HG03108 (cell line): ENCODE measurements at regions not wholly inside any gene's neighbourhood (a gene's known extent, or its start where the extent isn't known, plus 50 kb on each side); places are given as distances from the start of the nearest gene placed in this dataset.

Experiments
- ATAC-seq: cut with Tn5 transposase; IDR thresholded peaks from one replicate; pipeline ENCODE4 v1.9.1; 2021; ENCODE audit warnings: moderate library complexity; ENCODE audit not compliant: unreplicated experiment

DNA sequence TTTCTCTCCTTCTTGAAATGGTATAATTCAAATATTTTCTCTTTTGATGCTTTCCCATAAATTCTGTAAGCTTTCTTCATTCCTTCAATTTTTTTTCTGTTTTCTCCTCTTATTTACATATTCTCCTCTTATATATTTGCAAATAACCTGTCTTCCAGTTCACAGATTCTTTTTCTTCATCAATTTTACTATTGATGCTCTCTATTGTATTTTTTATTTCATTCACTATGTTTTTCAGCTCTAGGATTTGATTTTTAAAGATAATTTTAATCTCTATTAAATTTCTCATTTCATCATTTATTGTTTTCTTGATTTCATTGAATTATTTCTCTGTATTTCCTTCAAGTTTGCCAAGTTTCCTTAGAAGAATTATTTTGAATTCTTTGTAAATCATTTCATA lies 54.0 kb upstream of the PRPS1L1 start:
- no peak for ATAC-seq

DNA sequence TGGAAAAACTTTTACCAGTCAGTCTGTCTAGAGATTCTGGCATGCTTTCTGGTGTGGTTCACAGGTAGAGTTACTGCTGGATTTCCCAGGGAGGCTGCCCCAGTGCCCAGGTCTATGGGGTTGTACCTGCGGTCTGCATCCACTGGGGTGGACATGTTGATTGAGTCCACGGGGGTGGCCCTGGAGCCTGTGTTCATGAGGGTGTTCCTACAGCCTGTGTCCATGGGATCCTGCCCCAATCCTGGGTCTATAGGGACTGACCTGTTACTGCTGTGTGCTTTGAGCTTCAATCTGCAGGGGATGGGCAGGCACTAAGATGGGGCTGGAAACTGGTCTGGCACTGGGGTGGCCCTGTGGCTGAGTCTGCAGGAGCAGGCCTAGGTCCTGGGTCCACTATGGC lies 54.5 kb upstream of the PRPS1L1 start:
- no peak for ATAC-seq

DNA sequence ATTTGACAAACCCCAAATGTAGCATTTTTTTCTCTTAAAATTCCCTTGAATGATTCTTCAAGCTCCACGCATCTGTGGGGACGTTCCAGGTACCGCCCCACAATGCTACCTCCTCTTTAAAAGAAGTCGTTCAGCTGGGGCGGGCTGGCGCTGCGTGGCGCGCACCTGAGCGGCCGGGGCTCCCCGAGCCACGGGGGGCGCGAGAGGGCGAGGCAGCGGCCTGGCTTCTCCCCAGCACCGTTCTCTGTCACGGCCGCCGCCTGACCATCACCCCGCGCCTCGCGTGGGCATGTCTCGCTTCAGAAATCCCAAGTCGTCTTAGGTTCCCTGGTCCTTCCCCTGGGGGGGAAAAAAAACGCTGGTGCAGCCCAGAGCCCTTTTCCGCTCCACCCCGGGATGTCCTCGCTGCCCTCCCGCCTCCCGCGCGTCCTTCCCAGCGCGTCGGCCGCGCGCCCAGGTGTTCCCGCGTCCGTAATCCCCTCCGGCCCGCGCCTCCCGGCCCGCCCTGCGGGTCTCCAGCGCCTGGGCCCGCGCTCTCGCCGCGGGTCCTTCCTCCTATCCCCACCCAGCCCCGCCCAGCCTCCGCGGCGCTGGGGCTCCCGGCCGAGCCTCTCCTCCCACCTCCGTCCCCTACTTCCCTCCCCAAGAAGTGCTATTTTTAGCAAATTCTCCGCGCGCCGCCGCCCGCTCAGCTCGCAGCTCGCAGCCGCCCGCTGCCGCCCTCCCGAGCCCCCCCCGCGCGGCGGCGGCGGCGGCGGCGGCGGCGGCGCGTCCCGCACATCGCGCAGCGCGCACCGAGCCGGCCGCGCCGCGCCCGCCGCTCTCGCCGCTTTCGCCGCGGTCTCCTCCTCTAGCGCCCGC lies 58.7 kb upstream of the PRPS1L1 start:
- ATAC-seq, result no peak

GRCh38 chr7:18087026-18087686 lies 59.5 kb upstream of the PRPS1L1 start:
- ATAC-seq, result no peak

- no peak for ATAC-seq
Measured at GRCh38 chr7:18087687-18088078, 60.0 kb upstream of the PRPS1L1 start.

- ATAC-seq, result no peak
Measured at GRCh38 chr7:18096087-18096486, 68.4 kb upstream of the PRPS1L1 start.

- ATAC-seq, result no peak
Measured at GRCh38 chr7:18102576-18102975, 74.9 kb upstream of the PRPS1L1 start.

DNA sequence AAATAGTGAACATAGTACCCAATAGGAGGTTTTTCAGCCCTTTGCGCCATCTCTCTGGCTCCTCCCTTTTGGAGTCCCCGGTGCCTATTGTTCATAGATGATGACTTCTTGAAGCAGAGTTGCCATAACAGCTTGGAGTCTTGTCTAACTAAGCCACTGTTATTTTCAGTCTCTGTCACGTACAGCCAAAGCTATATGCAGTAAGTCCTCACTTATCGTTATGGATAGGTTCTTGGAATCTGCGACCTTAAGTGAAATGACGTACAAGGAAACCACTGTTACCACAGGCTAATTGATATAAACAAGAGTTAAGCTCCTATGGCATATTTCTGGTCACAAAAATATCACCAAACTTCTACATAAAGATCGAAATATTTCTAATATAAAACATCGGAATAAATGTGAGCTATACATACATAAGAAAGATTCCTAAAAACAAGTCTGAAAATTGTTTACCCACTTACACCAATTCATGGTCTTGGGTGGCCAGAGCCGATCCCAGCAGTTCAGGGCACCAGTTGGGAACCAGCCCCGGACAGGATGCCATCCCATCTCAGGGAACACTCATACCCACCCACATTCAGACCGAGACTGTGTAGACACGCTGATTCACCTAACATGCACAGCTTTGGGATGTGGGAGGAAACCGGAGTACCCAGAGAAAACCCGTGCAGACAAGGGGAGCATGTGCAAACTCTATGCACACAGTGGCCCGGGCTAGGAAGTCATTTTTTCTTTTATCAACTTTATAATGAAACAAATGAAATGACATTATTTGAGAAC lies 76.0 kb upstream of the PRPS1L1 start:
- ATAC-seq, result no peak

DNA sequence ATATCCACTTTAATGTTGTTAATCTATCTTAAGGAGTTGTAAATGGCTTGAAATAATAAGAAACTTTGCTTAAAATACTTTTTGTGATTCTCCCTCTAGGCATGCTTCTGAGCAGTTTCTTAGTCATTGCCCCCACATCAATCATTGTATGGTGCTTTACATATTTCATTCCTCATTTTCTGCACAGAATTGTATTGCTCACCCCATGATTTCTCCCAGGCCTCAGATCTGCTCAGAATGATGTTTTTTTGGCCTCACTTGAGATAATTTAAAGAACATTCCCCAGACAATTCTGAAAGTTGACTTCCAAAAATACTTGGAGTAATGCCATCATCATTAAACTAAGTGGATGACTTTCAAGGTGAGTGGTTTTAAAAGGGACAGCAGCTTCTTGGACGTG lies 82.1 kb upstream of the PRPS1L1 start:
- ATAC-seq, result no peak

GRCh38 chr7:18116661-18117060 lies 89.0 kb upstream of the PRPS1L1 start:
- no peak for ATAC-seq

DNA sequence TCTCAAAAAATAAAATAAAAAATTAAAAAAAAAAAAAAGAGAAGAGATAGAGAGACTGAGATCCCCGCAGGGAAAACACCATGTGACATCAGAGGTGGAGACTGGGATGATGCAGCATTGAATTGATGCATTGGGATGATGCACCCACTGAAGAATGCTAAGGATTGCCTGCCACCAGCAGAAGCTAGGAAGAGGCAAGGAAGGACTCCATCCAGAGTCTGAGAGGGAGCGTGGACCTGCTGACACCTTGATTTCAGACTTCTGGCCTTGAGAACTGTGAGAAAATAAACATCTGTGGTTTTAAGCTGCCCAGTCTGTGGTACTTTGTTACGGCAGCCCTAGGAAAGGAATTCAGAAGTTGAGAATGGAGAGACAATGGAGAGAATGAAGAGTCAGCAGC lies 89.8 kb upstream of the PRPS1L1 start:
- no peak for ATAC-seq

DNA sequence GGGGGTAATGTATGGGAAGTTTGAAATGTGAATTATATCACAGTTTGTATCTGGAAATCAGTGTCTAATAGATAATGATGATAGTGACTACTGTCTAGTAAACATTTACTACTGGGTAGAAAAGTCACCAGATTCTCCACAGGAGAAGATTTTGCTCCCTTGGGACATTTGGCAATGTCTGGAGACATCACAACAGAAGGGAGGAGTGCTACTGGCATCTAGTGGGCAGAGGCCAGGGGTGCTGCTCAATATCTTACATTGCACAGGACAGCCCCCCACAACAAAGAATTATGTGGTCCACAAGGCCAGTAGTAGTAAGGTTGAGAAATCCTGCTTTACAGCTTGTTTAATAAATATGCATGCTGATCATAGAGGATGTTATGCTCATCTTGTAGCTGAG lies 92.3 kb upstream of the PRPS1L1 start:
- no peak for ATAC-seq

DNA sequence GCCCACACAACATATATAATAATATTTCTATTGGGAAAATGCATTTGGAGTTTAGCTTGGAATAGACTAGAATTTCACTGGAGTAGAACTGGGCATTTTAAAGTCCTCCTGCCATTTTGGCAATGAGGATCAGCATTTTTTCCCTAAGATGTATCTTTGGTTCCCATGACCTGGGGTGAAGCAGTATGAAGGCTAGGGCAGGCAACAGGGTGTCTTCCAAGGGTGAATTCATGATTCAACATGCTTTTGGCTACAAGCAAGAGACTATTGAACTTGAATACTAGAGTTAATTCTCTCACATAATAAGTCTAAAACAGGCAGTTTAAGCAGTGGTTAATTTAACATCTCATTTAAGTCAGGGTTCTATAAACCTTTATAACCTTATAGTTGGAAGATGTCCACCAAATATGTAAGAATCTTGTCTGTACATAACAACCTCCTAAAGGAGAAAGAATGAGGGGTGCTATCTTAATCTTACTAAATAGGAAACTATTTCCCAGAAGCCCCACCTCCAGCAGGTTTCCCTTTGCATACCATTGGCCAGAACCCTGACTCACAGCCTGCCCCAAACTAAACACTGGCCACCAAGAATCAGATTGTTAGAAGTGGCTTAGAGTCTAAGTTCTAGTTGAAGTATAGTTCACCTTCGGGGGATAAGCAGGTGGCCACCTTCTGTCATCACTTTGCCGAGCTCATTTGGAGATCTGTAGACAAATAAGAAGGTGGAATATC lies 96.0 kb upstream of the PRPS1L1 start:
- ATAC-seq, result no peak

- no peak for ATAC-seq
Measured at GRCh38 chr7:18125476-18125875, 97.8 kb upstream of the PRPS1L1 start.

DNA sequence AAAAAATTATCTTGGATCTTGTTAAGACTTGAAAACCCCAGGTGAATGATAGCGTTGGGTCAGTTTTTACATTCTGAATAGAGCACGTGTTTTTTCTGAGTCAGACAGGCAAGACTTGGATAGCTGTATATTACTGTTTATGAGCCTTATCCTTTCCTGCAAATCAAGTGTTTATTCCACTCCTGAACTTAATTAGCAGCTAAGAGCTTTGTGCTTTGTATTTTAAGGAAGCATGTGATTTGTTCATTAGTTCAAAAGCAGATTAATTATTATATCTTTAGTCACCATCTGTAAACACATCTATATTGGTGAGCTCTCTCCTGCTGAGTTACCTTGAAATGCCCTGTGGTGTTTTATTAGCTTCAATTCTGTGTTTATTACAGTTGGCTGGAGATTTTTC lies 98.6 kb upstream of the PRPS1L1 start:
- ATAC-seq, result no peak

GRCh38 chr7:18128846-18129245 lies 101.2 kb upstream of the PRPS1L1 start:
- ATAC-seq, result no peak

DNA sequence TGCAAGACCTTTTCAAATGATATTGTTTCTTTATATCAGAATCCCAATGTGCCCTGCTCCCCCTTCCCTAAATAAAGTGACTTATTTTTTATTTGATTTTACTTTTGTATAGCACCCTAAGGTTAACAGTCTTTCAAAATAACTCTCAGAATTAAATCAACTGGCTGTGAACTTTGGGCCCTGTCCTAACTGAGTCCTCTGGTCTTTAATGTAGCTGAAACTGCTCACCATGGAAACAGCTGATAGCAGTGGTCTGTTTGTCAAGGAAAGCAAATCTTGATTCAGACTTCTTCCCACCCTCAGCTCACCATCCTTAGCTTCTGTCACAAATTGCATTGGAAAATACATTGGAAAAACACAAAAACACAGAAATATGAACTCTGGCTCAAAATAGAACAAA lies 105.2 kb upstream of the PRPS1L1 start:
- no peak for ATAC-seq

DNA sequence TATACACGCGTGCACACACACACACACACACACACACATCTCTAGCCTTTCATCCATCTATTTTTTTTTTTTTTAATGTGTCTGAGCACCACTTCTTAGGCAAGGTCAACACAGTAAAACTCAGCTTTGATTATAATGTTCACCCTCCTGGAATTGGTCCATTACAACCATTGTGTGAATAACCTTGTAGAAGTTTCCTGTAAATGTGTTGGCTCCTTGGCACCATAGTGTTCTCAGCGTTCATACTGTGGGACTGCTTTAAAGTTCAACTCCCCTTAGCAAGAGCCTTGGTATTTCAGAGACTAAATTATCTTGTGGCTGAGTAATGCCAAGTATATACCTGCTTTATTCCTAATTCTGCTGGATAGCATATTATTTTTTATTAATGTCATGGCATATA lies 106.3 kb upstream of the PRPS1L1 start:
- ATAC-seq, result no peak

- ATAC-seq, result no peak
Measured at GRCh38 chr7:18140943-18141342, 113.3 kb upstream of the PRPS1L1 start.

DNA sequence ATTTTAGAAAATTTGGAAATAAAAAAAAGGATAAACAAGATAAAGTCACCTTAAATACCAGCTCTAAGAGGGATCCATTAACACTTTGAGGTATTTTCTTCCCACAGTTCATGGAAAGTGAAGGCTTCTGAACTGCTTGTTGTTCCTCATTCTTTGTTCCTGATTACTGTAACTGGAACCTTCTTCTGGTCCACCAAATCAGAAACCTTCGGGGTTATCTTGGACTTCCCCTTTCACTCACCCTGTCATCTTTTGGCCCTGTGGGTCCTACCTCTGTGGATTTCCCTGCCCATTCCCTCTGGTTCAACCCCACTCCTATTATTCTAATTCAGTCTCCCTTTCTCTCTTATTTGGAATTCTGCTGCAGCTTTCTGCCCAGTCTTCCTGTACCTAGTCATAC lies 116.5 kb upstream of the PRPS1L1 start:
- peak; percentile 40 for ATAC-seq

DNA sequence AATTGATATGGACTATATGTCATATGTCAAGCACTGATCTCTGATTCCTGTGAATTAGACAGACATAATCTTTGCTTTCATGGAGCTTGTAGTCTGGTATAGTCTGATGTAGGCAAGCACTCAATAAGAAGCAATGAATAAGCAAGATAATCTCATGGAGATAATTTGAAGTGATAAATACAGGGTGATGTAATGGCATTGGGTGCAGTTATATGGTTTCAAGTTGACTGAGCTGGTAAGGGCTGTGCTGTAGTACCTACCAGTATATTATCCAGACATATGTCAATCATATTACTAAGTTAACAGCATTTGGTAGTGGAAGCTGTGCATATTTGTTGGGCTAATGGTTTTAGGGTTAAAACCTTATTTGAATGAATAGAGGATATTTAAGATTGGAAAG lies 117.5 kb upstream of the PRPS1L1 start:
- ATAC-seq, result no peak
